GM11168 (cell line): ENCODE measurements at regions not wholly inside any gene's neighbourhood (a gene's known extent, or its start where the extent isn't known, plus 50 kb on each side); places are given as distances from the start of the nearest gene placed in this dataset.

Experiments used
- in situ Hi-C: fragments of 300-500 bp; cut with MboI; formaldehyde crosslinking; loops from one replicate; pipeline ENCODE4 v1.12.0; 2022; ENCODE audit warnings: low sequenced_read_pairs; ENCODE audit not compliant: unreplicated experiment

DNA sequence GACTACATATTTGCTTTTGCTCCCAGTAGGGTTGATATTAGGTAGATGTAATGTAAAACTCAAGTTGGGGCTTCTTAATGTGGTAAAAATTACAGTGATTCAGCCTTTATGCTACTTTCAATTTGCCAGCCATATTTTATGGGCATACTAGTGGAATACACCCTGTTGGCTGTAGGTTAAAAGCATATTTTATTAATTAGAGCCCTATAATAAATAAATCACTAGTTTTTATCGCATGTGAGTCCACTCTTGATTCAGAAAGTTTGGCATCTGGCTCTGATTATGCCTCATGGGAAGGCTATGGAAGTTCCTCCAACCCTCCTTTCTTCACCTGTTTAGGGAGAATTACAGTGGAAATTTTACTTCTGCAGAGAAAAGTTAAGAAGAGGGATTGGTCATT lies 390.9 kb downstream of the GATA3 start:
- in situ Hi-C loops: no loop called here

DNA sequence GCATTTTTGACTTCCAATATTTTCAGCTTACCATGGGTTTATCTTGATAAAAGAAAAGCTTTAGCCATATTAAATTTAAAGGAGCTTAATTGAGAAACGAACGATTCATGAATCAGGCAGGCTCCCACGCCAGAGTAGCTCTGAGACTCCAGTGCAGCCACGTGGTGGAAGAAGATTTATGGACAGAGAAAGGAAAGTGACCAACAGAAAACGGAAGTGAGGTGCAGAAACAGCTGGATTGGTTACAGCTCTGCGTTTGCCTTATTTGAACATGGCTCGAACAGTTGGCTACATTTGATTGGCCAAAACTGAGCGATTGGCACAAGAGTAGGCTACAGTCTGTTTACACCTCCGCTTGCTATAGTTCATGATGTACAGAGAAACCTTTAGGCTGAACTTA lies 395.4 kb downstream of the GATA3 start:
- in situ Hi-C loops: no loop called here

DNA sequence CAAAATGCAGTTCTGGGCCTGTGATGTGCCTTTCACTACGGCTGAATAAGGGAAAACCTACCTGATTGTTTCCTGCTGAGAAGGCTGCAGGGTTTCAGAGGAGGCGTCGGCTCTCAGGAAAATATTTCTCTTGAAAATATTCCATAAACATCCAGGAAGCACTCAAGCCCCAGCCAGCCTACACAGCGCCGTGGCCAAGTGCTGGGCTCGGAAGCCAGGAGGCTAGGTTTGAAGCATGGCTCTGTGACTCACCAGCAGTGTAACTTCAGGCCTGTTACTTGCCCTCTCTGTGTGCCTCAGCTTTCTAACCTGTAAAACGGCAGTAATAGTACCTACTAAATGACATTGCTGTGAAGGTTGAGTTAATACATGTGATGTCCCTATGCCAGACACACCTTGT lies 399.1 kb downstream of the GATA3 start:
- in situ Hi-C loops: no loop called here

DNA sequence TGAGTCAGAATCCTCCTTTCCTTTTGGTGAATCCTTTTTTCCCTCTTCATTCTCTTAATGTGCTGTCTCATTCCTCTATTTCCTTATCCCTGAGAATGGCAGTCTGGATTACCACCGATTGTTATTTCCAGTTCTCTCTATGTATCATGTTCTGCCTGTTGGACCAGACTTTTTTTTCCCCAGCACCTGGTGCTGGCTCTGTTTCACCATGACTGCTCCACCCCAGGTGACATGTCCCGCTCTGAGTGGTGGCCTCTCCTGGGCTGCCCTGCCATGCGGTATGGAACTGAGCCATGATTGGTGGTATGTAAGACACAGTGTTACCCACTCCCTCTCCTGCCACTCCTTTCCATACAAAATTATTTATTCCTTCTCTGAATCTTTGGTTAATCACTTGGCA lies 399.9 kb downstream of the GATA3 start:
- in situ Hi-C loops: no loop called here

DNA sequence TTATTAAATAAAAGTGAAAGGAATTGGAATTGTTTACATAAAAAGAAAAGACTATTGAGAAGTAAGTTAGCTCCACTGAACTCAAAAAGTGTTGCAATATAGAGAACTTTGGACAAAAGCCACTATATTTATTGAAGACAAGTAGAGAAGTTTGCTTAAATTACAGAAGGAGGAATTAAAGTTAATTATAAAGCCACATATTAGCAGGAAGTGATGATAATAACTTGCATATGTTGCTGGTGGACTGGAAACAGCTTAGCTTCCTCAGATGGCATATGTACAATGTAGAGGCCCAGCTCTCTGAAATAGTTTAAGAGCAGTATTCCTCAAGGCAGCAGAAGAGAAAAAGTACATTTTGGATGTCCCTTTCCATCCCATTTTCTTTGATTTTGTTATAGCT lies 400.7 kb downstream of the GATA3 start:
- in situ Hi-C loops: no loop called here

DNA sequence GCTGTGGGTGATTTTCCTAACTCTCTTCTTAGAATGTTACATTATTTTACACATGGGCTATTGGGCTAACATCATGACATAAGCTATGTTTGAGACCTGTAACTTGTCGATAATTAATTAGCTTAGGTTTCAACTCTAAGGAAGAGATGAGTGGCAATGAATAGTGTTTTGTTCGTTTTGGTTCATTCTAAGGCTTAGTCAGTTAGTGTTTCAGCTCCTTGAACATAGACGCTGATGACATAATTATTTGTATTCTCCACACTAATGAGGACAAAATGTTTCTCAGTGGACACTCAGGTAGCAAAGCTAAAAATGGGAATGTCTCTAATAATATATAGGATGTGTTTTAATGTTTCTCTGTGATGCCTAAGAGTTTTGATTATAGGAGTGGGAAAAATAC lies 401.9 kb downstream of the GATA3 start:
- in situ Hi-C loops: no loop called here

DNA sequence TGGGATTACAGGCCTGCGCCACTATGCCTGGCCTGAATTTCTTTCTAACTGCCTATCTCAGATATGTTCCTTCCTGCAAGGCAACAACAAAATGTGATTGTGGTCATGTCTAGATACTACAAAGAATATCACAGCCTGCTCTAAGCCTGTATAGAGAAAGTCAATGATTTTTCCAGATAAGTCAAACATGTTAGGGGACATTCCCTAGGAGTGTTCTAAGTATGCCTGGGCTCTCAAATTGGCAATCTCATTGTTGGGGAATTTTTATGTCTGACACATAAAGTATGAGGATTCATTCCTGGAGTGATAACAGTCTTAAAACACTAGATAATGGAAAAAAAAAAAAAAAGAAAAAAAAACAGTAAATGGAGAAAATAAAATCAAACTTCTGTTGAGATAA lies 406.1 kb downstream of the GATA3 start:
- in situ Hi-C loops: no loop called here

DNA sequence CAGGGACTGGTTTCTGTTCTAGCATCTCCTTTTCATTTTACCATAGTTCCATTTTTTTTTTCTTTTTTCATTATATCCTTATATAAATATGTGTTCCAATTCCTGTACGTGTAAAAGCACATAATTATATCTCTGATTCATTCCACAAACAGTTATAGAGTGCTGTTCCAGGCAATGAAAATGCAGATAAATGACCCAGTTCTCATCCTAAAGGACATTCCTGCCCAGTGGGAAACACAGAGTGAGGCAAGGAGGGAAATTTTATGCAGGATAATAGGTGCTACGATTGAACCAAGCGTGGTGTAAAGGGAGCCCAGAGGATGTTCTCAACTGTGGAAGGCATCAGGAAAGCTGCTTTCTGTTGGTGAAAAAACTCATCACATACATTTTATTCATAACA lies 408.1 kb downstream of the GATA3 start:
- in situ Hi-C loops: no loop called here

DNA sequence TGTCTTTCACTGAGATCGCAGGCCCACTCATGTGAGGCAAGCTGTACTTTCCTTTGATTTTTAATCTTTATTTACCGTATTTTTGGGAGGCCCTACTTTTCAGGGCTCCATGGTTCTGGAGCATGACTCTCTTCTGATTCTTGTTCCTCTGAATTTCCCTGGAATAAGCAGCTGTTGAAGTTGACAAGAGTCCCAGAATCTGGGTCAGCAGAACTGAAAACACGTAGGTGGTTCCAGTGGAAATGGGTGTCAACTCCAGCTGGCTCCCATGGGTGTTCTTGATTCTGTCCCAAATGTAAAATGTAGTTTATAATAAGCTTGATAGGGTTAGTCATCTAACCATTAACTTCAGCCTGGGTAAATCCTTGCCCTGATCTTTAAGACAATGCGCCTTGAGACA lies 409.4 kb downstream of the GATA3 start:
- in situ Hi-C loops: no loop called here

DNA sequence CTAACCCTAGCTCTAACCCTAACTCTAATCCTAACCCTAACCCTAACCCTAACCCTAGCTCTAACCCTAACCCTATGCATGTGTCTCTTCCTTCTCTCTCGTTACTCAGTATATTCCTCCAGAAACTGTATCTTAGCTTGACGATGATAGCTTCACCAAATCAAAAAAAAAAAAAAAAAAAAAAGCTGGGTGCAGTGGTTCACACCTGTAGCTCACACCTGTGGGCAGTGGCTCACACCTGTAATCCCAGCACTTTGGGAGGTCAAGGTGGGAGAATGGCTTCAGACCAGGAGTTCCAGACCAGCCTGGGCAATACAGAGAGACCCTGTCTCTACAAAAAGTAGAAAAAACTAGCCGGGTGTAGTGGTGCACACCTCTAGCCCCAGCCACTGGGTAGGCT lies 414.0 kb downstream of the GATA3 start:
- in situ Hi-C loops: no loop called here

DNA sequence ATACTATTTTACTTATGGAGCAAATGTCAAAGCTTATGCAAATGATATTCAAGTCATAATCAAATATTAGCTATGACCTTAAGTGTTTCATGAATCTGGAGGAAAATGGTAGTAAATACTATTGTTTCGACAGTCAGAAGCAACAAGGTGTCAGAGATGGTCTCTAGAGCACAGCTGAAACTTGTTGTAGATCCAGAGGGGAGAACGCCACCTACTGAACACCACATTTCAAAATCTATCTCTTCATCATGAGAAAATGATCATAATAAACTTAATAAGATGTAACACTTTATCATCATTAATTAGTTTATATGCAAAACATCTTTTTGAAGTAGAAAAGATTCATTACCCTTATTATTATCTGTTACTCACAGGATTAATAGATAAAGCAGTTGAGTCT lies 418.7 kb downstream of the GATA3 start:
- in situ Hi-C loops: no loop called here

DNA sequence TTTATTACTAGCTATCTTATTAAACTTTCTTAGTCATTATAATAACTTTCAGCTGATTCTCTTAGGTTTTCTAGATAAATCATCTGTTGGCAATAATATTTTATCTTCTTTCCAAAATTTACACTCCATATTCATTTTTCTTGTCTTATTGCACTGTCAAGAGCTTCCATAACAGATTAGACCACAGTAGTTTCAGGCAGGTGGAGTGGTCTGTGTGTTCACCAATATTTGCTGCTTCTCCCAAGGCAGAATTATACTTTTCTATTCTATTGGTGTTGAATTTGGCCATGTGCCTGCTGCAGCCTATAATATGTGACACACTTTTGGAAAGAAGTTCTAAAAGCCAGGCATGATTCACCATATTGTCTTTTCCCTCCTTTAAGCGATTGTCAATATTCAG lies 422.8 kb downstream of the GATA3 start:
- in situ Hi-C loops: no loop called here

DNA sequence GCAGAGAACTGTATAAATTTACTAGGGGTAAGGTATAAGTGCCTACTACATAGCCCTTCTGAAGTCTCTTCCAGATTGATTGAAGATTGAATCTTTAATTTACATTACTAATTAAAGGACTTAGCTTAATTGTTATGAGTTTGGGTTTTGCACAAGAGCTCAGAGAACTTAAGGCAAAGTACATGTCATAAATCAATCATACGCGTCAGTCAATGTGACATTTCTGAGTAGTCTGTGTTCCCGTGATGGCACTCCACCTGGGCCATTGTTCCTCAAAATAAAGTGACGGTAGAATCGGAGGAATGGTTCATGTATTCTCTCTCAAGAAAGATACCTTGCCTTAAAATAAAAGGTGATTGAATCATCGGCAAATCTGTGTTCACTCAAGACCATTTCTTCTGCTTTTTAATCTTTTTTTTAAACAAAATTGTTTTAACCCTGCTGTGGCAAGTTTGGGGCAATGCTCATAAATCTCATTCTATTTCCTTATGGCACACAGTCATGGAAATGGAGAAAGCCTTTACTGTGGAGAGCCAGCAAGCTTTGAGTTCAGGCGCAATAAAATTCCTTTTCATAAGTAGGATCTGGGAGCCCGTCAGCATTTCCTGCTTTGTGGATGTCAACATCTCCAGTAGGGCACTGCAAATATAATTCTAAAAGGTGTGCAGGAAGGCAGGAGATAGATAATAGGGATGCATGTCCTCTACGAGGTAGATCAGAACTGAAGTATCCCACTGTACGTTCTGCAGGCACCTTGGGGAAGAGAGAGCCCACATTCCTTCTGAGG lies 427.4 kb downstream of the GATA3 start:
- in situ Hi-C loops: no loop called here

DNA sequence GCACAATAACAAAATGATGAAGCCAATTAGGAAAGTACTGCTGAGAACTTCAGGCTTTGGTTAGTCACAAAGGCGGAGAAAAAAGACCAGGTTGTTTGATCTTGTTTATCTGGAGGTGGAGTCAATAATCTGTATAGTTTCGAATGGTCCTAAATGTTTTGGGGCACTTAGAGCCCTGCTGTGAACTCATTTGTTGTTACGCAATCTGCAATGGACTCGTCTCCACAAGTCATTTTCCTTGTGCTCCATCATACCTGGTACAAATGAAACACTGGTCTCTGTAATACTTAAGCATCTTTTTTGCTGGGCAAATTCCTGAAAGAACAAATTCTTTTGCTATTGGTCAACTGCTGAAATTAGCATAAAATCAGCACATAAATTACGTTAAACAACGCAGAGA lies 430.5 kb downstream of the GATA3 start:
- in situ Hi-C loops: no loop called here

DNA sequence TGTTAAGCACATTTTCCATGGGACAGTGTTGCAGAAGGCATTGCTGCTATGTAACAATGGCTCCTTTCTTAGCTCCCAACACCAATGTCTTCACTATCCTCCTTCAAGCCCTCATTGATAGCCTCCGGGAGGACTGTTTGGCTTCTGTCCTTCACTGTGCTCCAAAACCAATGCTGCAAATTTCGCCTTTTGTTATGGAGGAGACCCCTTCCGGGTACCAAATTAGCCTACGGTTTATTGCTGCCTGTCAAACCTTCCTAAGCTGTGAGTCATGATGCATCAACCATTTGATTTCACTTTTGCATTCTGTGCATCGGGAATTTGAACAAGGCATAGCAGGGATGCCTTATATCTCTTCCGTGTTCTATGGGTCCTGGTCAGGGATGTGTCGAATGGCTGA lies 432.9 kb downstream of the GATA3 start:
- in situ Hi-C loops: no loop called here

DNA sequence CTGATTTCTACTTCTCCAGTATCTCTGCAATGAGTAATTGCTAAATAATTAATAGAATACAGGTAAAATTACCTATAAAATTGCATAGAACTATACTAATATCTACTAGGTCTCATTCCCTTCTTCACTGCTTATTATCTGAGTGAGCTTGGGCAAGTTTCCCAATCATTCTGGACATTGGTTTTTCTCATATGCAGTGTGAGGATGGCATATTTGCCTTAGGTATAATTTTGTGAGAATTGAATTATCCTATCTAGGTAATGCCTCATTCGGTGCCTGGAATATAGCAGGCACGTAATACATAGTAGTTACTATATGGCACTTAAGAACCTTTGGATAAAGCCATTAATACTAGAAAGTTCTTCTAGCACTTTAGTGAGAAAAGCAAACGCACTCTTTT lies 434.7 kb downstream of the GATA3 start:
- in situ Hi-C loops: no loop called here

DNA sequence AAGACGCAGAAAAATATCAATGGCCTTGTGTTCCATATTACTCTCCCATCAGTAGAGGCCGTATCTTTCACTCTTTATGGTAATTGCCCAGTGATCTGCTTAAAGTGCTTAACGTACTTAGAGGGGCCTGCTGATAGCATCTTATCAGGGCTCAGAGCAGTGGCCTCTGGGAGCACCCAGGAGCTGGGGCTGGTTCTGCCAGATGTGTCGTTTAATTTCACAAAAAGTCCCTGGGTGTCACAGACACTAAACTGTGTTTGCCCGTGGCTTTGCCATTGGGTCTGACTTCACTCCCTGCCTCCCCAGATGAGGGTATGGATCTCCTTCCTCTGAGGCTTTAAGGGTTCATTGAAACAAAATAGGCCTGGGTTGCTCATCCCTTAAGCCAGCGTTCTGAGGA lies 435.3 kb downstream of the GATA3 start:
- in situ Hi-C loops: no loop called here

DNA sequence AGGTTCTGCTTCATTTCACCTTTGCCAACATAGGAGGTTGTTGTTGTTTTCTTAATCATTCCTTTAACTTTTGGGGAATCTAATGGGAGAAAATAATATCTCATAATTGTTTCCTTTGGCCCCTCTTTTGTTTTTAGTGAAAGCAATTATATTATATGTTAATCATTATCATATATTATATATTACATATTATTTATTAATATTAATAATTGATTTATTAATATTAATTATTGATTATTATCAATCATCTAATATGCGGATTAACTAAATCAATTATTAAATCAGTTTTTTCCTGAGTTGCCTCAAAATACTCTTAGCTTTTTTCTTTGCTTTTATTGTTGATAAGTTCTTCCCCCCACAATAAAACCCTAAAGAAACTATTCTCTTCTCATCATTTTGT lies 443.8 kb downstream of the GATA3 start:
- in situ Hi-C loops: no loop called here

DNA sequence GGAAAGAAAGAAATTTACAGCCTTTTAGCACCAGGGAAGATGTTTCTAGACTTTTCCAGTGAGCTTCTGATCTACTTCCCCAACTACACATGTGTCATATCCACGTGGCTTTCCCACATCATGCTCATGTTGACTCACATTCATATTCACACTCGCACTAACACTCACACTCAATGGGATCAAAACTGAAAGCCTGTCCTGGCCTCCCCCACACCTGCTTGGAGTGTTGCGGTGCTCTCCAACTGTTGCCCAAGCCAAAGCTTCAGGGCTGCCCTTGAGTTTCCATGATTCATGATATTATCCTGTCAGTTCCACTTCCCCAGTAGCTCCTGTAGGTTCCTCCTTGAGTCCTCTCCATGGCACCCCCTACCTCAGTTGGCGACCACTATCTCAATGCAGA lies 444.4 kb downstream of the GATA3 start:
- in situ Hi-C loops: no loop called here

DNA sequence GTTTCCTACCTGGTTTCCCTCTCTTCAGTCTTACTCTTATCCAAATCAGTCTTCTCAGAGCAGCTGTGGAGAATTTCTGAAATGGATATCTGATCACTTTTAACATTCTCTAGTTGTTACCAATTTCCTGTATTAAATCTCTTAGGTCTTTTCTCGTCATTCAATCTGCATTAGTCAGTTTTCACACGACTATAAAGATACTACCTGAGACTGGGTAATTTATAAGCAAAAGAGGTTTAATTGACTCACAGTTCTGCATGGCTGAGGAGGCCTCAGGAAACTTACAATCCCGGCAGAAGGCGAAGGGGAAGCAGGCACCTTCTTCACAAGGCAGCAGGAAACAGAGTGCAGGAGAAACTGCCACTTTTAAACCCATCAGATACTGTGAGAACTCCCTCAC lies 444.8 kb downstream of the GATA3 start:
- in situ Hi-C loops: no loop called here

DNA sequence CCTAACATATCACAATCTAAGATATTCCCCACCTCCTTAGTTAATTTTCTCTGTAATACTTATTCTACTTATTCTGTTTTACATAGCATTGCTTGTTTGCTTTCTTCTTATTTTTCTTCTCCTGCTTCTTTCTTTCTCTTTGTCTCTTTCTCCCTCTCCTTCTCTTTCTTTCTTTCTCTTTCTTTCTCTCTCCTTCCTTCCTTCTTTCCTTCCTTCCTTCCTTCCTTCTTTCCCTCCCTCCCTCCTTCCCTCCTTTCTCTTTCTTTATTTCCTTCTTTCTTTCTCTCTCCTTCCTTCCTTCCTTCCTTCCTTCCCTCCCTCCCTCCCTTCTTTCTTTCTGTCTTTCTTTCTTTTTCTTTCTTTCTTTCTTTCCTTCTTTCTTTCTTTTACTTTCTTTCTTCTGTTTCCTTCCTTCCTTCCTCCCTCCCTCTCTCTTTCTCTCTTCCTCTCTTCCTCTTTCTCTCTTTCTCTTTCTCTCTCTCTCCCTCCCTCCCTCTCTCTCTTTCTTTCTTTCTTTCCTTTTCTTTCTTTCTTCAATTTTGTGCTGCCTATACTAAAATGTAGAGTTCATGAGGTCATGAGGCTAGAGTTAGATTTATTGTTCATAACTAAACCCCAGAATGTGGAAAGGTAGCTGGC lies 445.4 kb downstream of the GATA3 start:
- in situ Hi-C loops: no loop called here

DNA sequence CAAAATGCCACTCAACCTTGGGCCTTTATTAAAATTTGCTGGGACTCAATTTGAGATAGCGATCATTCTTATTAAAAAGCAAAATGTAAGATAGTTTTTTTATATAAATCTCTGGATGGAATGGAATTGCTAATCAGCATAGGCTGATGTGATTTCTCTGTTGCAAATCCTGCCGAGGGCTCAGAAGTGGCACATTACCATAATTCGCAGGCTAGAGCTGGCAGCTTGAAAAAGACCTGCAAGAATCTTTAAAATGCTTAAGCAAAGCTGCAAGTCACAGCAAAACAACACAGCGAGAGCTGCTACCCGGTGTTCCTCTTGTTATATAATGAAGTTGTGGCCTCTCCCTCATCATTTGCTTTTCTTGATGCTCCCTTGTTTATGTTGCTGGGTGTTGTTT lies 448.1 kb downstream of the GATA3 start:
- in situ Hi-C loops: no loop called here
